RWPE1 (cell line): ENCODE measurements at regions not wholly inside any gene's neighbourhood (a gene's known extent, or its start where the extent isn't known, plus 50 kb on each side); places are given as distances from the start of the nearest gene placed in this dataset.
"Not testable (repeated sequence)": the region's sequence is repeated elsewhere in the genome, so short reads cannot be mapped to it uniquely, and the experiment has no call there.

Experiments
- CTCF ChIA-PET: fragments of 350-600 bp; sonication (Branson Sonifier 250); formaldehyde crosslinking; extraction: SDS; loops from one replicate; lab custom pipeline; 2021; lab: Yijun Ruan, JAX
- POLR2A ChIA-PET: fragments of 400-600 bp; formaldehyde crosslinking; extraction: SDS; loops from one replicate; lab custom pipeline; 2020; ENCODE audit warnings: antibody characterized with exemption; ENCODE audit not compliant: low non-redundant PET; lab: Yijun Ruan, JAX
- DNase-seq: peaks from one replicate; pipeline ENCODE4 v3.0.0; 2012; ENCODE audit warnings: low spot score
- H3K27ac ChIP-seq: fragments of 450-650 bp; 2 replicates; pipeline ENCODE4 v1.5.1; 2017
- CTCF ChIP-seq: fragments of 450-650 bp; conservative IDR thresholded peaks from 2 replicates; pipeline ENCODE4 v1.5.1; 2017; ENCODE audit warnings: low read depth, mild to moderate bottlenecking

DNA sequence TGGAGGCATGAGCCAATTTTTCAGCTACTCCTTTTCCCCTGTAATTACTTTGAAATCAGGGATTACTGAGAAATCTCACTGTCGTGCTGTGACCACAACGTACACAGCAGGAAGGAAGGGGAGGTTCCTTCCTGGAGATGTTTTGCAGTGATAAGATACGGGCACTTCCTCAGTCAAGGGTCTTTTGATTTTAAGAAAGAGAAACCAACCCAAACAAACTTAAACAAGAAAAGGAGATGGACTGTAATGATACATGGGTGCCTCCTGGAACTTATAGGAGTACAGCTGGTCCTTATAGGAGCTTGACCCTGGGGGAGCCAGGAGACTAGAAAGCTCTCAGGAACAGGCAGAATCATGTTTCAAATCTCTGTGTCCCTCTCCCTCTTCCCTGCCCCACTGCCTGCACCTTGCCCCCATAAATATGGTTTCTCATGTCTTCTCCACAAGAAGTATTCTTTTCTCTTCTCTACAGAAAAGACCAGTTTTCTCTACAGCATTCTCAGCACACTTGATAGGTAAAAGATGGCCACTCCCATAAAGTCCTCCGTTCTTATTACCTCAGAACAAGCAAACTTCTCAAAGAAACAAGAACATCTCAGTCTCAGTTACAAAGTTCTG, 281.1 kb upstream of the AMIGO2 start:
- ChIA-PET CTCF (no interaction called here), POLR2A (no interaction called here)
- H3K27ac ChIP-seq, result no peak overlapping the region

GRCh38 chr12:47360093-47360480, 280.3 kb upstream of the AMIGO2 start:
- DNase-seq, result no peak
- ChIA-PET CTCF (no interaction called here), POLR2A (no interaction called here)
- no peak overlapping the region for H3K27ac ChIP-seq
- no peak for TF ChIP-seq CTCF

More for the DNA sequence above, 281.1 kb upstream of the AMIGO2 start:
- no peak for TF ChIP-seq CTCF
- no peak for DNase-seq

DNA sequence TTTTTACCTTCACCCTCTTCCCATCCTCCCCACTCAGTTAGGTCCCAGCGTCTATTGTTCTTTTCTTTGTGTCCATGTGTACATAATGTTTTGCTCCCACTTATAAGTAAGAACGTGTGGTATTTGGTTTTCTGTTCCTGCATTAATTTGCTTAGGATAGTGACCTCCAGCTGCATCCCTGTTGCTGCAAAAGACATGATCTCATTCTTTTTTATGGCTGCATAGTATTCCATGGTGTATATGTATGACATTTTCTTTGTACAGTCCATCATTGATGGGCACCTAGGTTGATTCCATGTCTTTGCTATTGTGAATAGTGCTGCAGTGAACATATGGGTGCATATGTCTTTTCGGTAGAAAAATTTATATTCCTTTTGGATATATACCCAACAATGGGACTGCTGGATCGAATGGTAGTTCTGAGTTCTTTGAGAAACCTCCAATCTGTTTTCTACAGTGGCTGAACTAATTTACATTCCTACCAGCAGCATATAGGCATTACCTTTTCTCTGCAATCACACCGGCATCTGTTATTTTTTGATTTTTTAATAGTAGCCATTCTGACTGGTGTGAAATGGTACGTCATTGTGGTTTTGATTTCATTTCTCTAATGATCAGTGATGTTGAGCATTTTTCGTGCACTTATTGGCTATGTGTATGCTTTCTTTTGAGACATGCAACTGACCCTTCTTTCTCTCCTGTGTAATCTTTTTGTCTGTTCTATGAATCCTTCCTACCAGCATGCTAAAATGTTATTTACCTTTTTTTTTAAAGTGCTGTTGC, 279.7 kb upstream of the AMIGO2 start:
- DNase-seq, result no peak
- H3K27ac ChIP-seq, result no peak overlapping the region
- POLR2A ChIA-PET, result no interaction called here

DNA sequence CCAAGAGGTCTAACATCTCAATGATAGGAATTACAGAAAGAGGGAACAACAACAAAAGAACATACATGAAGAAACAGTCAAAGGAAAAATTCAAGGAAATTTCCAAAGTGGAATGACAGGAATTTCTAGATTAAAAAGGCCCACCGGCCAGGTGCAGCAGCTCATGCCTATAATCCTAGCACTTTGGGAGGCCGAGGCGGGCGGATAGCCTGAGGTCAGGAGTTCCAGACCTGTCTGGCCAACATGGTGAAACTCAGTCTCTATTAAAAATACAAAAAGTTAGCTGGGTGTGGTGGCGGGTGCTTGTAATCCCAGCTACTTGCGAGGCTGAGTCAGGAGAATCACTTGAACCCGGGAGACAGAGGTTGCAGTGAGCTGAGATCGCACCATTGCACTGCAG, 277.2 kb upstream of the AMIGO2 start:
- CTCF ChIA-PET, POLR2A ChIA-PET: not testable (repeated sequence)

More for the DNA sequence above, 279.7 kb upstream of the AMIGO2 start:
- no peak for TF ChIP-seq CTCF
- CTCF ChIA-PET, result no interaction called here

GRCh38 chr12:47356129-47356700, 276.5 kb upstream of the AMIGO2 start:
- ChIA-PET CTCF (interaction anchor here (0.6 kb wide), 1 partner anchor 1030 kb away, joined by 3 read pairs; no protein-coding TSS in a partner anchor), POLR2A (no interaction called here)
- no peak overlapping the region for H3K27ac ChIP-seq
- no peak for TF ChIP-seq CTCF
- no peak for DNase-seq

More for the DNA sequence above, 277.2 kb upstream of the AMIGO2 start:
- not testable (repeated sequence) for H3K27ac ChIP-seq, DNase-seq

DNA sequence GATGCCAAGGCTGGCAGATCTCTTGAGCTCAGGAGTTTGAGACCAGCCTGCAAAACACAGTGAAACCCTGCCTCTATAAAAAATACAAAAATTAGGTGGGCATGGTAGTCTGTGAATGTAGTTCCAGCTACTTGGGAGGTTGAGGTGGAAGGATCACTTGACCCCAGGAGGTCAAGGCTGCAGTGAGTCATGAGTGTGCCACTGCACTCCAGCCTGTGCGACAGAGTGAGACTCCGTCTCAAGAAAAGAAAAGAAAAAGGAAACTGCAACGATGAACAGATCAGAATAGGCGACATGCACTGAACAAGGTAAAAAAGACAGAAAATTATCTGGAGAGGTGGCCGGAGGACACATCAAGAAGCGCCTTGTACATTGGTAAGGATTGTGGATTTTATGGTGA, 273.7 kb upstream of the AMIGO2 start:
- no peak for TF ChIP-seq CTCF
- no peak for DNase-seq
- no peak overlapping the region for H3K27ac ChIP-seq
- POLR2A ChIA-PET, result no interaction called here
- CTCF ChIA-PET, result no interaction called here

- no peak overlapping the region for H3K27ac ChIP-seq
- DNase-seq, result no peak
- POLR2A ChIA-PET, result no interaction called here
- CTCF ChIA-PET, result no interaction called here
- TF ChIP-seq CTCF, result no peak
Observed at GRCh38 chr12:47352067-47352466, 272.3 kb upstream of the AMIGO2 start.
